IPS-18c (cell line): ENCODE measurements at regions not wholly inside any gene's neighbourhood (a gene's known extent, or its start where the extent isn't known, plus 50 kb on each side); places are given as distances from the start of the nearest gene placed in this dataset.

ENCODE experiments used
- H3K4me3 ChIP-seq: 2 replicates; pipeline ENCODE4 v1.7.0; 2013; ENCODE audit warnings: low read depth, mild to moderate bottlenecking, low read length, moderate library complexity; ENCODE audit not compliant: insufficient read depth
- H3K9me3 ChIP-seq: one replicate; pipeline ENCODE4 v1.6.1; 2013; ENCODE audit warnings: mild to moderate bottlenecking, low read length, moderate library complexity; ENCODE audit not compliant: control insufficient read depth, insufficient read depth

DNA sequence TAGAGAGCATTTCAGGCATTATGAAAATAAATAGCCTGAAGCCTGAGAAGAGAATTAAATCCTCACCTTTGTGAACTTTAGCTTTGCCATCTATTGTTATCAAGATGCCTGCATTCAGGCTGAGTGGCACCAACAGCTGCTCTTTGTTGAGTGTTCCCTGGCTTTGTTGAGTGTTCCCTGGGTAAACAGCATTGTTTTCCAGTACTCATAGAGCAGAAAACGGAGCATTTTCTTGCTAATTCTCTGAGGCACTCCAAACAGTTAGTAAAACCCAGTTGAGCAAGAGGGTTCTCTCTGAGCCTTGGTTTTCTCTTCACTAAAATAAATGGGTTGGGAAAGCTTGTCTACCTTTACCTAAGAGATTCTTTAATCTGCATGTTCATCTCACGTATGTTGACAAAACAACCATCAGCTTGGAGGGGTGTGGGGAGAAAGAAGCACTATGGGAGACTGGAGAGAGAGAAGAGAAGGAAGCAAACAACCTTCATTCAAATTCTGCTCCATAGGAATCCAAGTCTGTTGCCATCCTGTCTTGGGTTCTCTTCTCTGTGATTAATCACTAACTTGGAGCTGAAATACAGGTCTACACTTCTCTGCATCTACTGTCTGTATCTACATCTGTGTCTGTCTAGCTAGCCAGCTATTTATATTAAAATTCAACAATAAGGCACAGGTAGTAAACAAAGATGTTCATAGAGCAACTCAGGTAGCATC is 567.0 kb upstream of the SOX11 start:
- H3K4me3 ChIP-seq, result no peak overlapping the region
- H3K9me3 ChIP-seq, result no peaks in the 10 kb centered on the region

DNA sequence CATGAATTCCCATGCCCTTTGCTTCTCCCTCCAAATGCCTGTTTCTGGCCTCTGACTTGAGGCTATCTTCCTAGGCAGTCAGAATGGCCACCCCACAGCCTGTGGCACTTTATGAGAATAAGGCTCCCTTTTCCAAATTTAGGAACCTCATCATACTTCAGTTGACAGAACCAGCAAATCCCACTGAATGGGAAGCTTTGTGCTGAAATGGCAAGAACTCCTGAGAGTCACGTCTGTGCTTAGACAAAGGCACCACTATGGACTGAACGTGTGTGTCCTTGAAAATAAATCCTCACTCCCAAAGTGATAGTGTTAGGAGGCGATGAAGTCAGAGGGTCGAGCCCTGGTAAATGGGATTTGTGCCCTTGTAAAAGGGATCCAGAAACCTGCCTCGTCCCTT is 559.9 kb upstream of the SOX11 start:
- no peaks in the 10 kb centered on the region for H3K9me3 ChIP-seq
- no peak overlapping the region for H3K4me3 ChIP-seq

DNA sequence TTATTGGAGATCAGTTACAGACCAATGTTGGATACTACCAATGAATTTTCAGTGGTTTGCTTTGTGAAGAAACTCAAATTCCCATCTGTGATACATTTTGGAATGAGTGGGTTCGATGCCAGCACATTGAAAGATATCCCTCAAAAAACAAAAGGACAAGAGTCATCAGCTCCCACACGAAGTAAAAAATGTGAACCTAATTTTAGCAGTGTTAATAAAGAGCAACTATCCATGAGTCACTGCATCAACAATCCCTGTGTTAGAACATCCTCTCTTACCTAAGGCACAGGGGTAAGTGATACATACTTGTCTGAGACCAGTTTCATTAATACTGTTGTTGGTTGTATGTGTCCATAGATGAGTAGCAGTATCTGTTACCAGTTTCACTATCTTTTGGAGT is 551.8 kb upstream of the SOX11 start:
- Histone ChIP-seq H3K4me3 (no peak overlapping the region), H3K9me3 (no peaks in the 10 kb centered on the region)

DNA sequence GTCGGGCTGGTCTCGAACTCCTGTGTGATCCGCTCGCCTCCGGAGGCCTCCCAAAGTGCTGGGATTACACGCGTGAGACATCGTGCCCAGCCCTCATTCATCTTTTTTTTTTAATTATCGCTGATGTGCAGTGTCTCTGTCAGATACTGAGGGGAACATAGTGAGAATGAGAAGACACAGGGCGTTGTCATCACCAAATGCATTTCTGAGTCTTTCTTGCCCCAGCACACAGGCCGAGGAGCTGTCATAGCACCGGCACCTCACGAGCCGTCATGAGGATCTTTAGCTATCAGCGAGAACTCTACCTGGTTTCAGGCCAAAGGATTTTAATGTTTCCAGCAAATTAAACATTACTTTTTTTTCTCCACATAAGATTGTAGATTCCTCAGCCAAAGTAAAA is 548.0 kb upstream of the SOX11 start:
- Histone ChIP-seq H3K9me3 (no peaks in the 10 kb centered on the region), H3K4me3 (no peak overlapping the region)

- Histone ChIP-seq H3K4me3 (no peak overlapping the region), H3K9me3 (no peaks in the 10 kb centered on the region)
Measured at GRCh38 chr2:5145053-5145452, 547.1 kb upstream of the SOX11 start.

DNA sequence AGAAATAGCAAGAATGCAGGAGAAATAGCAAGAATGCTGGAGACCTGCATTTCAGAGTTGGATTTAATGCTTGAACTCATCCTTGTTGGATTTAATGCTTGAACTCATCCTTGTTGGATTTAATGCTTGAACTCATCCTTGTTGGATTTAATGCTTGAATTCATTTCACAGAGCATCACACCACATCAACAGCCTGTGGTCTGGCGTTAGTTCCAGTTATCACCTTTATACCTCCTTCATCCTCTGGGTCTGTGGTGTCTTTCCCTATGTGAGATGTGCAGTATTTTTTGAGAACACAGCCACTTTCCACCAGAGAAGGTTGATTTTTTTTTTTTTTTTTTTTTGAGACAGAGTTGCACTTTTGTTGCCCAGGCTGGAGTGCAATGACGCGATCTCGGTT is 546.4 kb upstream of the SOX11 start:
- Histone ChIP-seq H3K9me3 (no peaks in the 10 kb centered on the region), H3K4me3 (no peak overlapping the region)

DNA sequence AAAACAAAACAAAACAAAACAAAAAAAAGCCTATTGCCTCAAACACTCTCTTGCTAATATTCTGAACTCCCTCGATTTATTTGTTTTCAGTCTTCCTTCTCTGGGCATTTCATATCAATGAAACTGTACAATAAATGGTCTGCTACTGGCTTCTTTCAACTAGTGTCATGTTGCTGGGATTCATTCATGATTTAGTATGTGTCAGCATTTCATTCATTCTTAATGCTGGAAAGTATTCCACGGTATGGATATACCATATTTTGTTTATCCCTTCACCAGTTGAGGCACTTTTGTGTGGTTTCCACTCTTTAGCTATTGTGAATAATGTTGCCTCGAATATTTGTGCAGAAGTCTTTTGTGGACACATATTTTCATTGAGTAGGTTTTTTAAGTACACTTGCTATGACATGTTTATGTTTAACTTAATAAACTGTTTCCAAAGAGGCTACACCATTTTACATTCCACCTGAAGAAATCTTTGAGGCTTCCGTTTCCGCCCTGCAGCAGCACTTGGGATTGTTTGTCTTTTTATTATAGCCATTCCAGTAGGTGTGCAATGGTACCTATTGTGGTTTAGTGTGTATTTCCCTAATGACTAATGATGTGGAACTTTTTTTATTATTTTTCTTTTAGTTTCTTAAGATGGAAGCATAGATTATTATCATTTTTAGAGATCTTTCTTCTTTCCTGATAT is 543.6 kb upstream of the SOX11 start:
- no peak overlapping the region for H3K4me3 ChIP-seq
- no peaks in the 10 kb centered on the region for H3K9me3 ChIP-seq

- Histone ChIP-seq H3K9me3 (no peaks in the 10 kb centered on the region), H3K4me3 (no peak overlapping the region)
Measured at GRCh38 chr2:5150871-5151270, 541.3 kb upstream of the SOX11 start.

- H3K4me3 ChIP-seq, result no peak overlapping the region
- H3K9me3 ChIP-seq, result no peaks in the 10 kb centered on the region
Measured at GRCh38 chr2:5164776-5165525, 527.2 kb upstream of the SOX11 start.

GRCh38 chr2:5172923-5173322 is 519.3 kb upstream of the SOX11 start:
- Histone ChIP-seq H3K4me3 (no peak overlapping the region), H3K9me3 (no peaks in the 10 kb centered on the region)

DNA sequence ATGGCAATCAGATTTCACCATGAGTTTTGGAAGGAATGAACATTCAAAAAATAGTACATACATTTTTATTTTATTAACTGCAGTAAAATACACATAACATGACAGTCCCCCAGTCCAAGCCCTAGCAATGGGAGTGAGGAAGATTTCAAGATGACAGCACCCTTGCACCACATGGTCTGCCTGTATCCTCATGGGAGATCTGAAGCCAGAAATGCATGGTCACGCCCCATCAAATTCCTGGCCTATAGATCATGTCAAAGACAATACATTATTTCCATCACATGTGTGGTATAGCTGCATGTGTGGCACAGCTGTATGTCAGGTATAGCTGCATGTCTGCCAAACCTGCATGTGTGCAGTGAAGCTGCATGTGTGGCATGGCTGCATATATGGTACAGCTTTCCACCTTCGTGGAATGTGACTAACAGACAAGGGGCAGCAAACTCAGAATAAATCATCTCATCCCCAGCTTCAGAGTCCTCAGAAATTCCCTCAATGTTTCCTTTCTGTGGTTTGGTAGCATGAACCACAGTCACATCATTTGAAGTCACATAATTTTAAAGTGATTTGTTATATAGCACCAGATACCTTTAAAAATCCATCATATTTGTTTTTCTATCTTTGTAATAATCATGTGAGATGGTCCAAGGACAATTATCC is 518.2 kb upstream of the SOX11 start:
- no peaks in the 10 kb centered on the region for H3K9me3 ChIP-seq
- H3K4me3 ChIP-seq, result no peak overlapping the region

DNA sequence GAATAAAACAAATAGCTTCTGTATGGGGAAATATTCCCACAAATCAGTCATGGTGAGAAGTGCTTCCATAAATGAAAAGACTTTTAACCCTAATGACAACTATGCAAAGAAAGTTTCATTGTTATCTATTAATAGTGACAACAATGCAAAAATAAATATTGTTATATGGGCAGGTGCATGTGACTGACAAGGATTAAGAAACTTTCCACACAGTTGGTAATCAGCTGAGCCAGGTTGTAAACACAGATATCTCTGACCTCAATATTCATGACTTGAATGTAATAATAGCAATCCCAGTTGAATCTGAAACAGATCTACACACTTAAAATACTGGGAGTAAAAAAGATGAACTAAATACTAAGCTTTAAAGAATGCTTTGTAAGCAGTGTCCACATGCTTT is 517.0 kb upstream of the SOX11 start:
- no peak overlapping the region for H3K4me3 ChIP-seq
- H3K9me3 ChIP-seq, result no peaks in the 10 kb centered on the region

DNA sequence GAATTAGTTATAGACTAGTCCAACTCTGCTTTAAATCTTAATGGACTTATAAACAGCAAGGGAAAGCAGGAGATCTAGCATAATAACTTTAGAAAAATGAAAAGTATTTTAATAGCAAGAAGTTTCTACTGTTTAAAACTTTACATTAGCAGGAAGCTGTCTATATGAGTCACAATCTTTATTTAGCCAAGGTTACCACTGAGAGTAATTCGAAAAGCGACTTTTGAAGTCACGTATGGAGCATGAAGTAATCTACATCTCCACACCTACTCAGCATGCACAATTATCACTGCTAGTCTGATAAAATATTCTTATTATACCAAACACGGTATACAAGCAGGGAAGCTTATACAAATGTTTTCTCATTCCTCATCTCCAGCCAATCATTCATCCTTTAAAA is 515.4 kb upstream of the SOX11 start:
- Histone ChIP-seq H3K9me3 (no peaks in the 10 kb centered on the region), H3K4me3 (no peak overlapping the region)

GRCh38 chr2:5183031-5183430 is 509.2 kb upstream of the SOX11 start:
- Histone ChIP-seq H3K9me3 (no peaks in the 10 kb centered on the region), H3K4me3 (no peak overlapping the region)

GRCh38 chr2:5187283-5187682 is 504.9 kb upstream of the SOX11 start:
- Histone ChIP-seq H3K4me3 (no peak overlapping the region), H3K9me3 (no peaks in the 10 kb centered on the region)

GRCh38 chr2:5188636-5189035 is 503.5 kb upstream of the SOX11 start:
- H3K9me3 ChIP-seq, result no peaks in the 10 kb centered on the region
- H3K4me3 ChIP-seq, result no peak overlapping the region

GRCh38 chr2:5190023-5190422 is 502.2 kb upstream of the SOX11 start:
- H3K4me3 ChIP-seq, result no peak overlapping the region
- no peaks in the 10 kb centered on the region for H3K9me3 ChIP-seq

- H3K9me3 ChIP-seq, result no peaks in the 10 kb centered on the region
Measured at GRCh38 chr2:5195636-5196035, 496.5 kb upstream of the SOX11 start.

More at GRCh38 chr2:5195636-5196035, 496.5 kb upstream of the SOX11 start:
- H3K4me3 ChIP-seq, result no peak overlapping the region
